ENCODE measurements at regions not wholly inside any gene's neighbourhood (a gene's known extent, or its start where the extent isn't known, plus 50 kb on each side); places are given as distances from the start of the nearest gene placed in this dataset.
A peak's percentile ranks its signal among the peaks of the same experiment; 100 is the strongest.

DNA sequence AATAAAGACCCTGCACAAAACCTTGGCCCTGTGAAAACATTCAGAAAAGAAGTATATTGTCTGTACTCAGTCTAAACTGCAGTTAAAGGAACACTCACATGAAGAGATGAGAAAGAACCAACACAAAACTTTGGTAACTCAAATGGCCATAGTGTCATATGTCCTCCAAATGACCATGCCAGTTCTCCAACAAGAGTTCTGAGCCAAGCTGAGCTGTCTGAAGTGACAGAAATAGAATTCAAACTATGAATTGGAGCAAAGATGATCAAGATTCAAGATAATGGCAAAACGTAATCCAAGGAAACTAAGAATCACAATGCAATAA lies 739.3 kb upstream of the NDST4 start:
- WGBS, 2 donors (ENCODE audit: low coverage in 1 of 2), result 86 to 88% methylated on average over 1 of the region's 1 CpG
- in situ Hi-C loops (cut with MboI; ENCODE audit: low pct_ligation_motif_present in 1 of 4, low pct_unique_long_range_greater_than_20kb in 1 of 4, low sequenced_read_pairs in 3 of 4), result loop anchor here in 3 of 4 donors (25.0 kb wide), 3 partner anchors 740 to 1065 kb away; partner anchors contain the start of gene NDST4 (in 1 of the 3)
- Histone ChIP-seq H3K9me3 (no peaks in the 10 kb centered on the region), H3K4me1 (no peaks in the 10 kb centered on the region), H3K4me3 (no peak overlapping the region), H3K27me3 (no peaks in the 10 kb centered on the region), H3K36me3 (no peaks in the 10 kb centered on the region), H3K27ac (no peak overlapping the region)
- intact Hi-C loops (cut with DNase I; ENCODE audit: low total_unique reads), result no loop called here
- TF ChIP-seq EP300 (IDR thresholded peaks at IDR 0.05; ENCODE audit: low read depth) (no peak), POLR2A (IDR thresholded peaks at IDR 0.05) (no peak), POLR2AphosphoS5 (IDR thresholded peaks at IDR 0.05) (no peak)
- TF ChIP-seq, protein P1, sequence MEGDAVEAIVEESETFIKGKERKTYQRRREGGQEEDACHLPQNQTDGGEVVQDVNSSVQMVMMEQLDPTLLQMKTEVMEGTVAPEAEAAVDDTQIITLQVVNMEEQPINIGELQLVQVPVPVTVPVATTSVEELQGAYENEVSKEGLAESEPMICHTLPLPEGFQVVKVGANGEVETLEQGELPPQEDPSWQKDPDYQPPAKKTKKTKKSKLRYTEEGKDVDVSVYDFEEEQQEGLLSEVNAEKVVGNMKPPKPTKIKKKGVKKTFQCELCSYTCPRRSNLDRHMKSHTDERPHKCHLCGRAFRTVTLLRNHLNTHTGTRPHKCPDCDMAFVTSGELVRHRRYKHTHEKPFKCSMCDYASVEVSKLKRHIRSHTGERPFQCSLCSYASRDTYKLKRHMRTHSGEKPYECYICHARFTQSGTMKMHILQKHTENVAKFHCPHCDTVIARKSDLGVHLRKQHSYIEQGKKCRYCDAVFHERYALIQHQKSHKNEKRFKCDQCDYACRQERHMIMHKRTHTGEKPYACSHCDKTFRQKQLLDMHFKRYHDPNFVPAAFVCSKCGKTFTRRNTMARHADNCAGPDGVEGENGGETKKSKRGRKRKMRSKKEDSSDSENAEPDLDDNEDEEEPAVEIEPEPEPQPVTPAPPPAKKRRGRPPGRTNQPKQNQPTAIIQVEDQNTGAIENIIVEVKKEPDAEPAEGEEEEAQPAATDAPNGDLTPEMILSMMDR (IDR thresholded peaks at IDR 0.05), result no peak
- DNase-seq, result no peak

DNA sequence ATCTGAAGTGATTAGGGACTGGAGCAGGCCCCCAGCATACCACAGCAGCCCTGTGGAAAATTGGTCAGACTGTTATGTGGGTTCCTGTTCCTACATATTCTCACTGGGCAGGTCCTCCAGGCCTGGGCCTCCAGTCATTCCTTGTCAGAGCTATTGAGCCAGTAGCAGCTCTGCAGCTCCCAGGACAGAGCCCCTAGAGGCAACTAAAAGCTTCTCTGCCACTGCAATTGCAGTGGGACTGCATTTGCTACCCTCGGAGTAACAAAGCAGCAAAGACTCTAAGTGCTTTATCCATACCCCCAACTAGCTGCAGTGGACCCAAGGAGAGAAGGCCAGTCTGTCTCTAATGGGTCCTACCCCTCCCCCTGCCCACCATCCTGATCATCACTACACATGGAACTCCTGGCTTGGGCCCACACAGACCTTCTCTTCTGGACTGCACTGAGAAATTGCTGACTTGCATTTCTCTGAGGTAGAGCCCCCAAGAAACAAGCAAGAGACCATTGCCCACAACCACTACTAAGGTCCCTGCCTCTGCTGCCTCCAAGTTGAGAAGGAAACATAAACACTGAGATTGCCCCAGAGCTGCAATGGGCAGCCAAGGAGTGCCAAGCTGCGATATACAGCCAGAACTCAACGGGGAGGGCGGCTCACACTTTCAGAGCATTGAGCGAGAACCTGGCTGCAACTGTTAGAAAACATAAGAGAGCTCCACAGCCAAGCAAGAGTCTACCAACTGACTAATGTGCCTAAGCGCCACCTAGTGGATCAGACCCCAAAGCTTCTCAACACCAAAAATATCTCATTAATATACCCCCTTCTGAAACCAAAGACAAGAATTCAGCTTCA lies 738.7 kb upstream of the NDST4 start:
- peak; percentile 35 for DNase-seq
- no peak overlapping the region for H3K4me3 ChIP-seq
- H3K27me3 ChIP-seq, result no peaks in the 10 kb centered on the region
- in situ Hi-C loops (cut with MboI; ENCODE audit: low pct_ligation_motif_present in 1 of 4, low pct_unique_long_range_greater_than_20kb in 1 of 4, low sequenced_read_pairs in 3 of 4) (loop anchor here in 3 of 4 donors (25.0 kb wide), 3 partner anchors 740 to 1065 kb away; partner anchors contain the start of gene NDST4 (in 1 of the 3)), intact Hi-C loops (cut with DNase I; ENCODE audit: low total_unique reads) (no loop called here)
- WGBS, 2 donors (ENCODE audit: low coverage in 1 of 2), result 37% methylated on average over 6 of the region's 6 CpGs; no CpG with 5 or more reads in 1 of the 2 donors
- TF ChIP-seq, protein P1 (IDR thresholded peaks at IDR 0.05), result peak in 4 of 5 experiments; percentile 44 to 57 (median 50)
- TF ChIP-seq EP300 (IDR thresholded peaks at IDR 0.05; ENCODE audit: low read depth), result no peak
- no peaks in the 10 kb centered on the region for H3K4me1 ChIP-seq
- H3K27ac ChIP-seq, result no peak overlapping the region
- no peaks in the 10 kb centered on the region for H3K36me3 ChIP-seq
- H3K9me3 ChIP-seq, result no peaks in the 10 kb centered on the region

- no peak for DNase-seq
- TF ChIP-seq POLR2A (IDR thresholded peaks at IDR 0.05) (no peak), EP300 (IDR thresholded peaks at IDR 0.05; ENCODE audit: low read depth) (no peak), POLR2AphosphoS5 (IDR thresholded peaks at IDR 0.05) (no peak)
- TF ChIP-seq, protein P1 (IDR thresholded peaks at IDR 0.05), result no peak
- no peak overlapping the region for H3K4me3 ChIP-seq
- no peaks in the 10 kb centered on the region for H3K4me1 ChIP-seq
- H3K27me3 ChIP-seq, result no peaks in the 10 kb centered on the region
- H3K27ac ChIP-seq, result no peak overlapping the region
- H3K36me3 ChIP-seq, result no peaks in the 10 kb centered on the region
- 70 to 100% methylated on average over 2 to 5 of the region's 5 CpGs for WGBS, 2 donors (ENCODE audit: low coverage in 1 of 2)
- in situ Hi-C loops (cut with MboI; ENCODE audit: low pct_ligation_motif_present in 1 of 4, low pct_unique_long_range_greater_than_20kb in 1 of 4, low sequenced_read_pairs in 3 of 4), result loop anchor here in 3 of 4 donors (25.0 kb wide), 3 partner anchors 739 to 1064 kb away; partner anchors contain the start of gene NDST4 (in 1 of the 3)
- H3K9me3 ChIP-seq, result no peaks in the 10 kb centered on the region
- intact Hi-C loops (cut with DNase I; ENCODE audit: low total_unique reads), result no loop called here
Measured at GRCh38 chr4:115850799-115851509, 737.5 kb upstream of the NDST4 start.

GRCh38 chr4:115844180-115844579 lies 730.8 kb upstream of the NDST4 start:
- intact Hi-C loops (cut with DNase I; ENCODE audit: low total_unique reads) (no loop called here), in situ Hi-C loops (cut with MboI; ENCODE audit: low pct_ligation_motif_present in 1 of 4, low pct_unique_long_range_greater_than_20kb in 1 of 4, low sequenced_read_pairs in 3 of 4) (no loop called here)
- 36 to 57% methylated on average over 2 of the region's 2 CpGs for WGBS, 2 donors (ENCODE audit: low coverage in 1 of 2)
- TF ChIP-seq POLR2AphosphoS5 (IDR thresholded peaks at IDR 0.05) (no peak), POLR2A (IDR thresholded peaks at IDR 0.05) (no peak), EP300 (IDR thresholded peaks at IDR 0.05; ENCODE audit: low read depth) (no peak)
- no peaks in the 10 kb centered on the region for H3K4me1 ChIP-seq
- H3K27ac ChIP-seq, result no peak overlapping the region
- no peaks in the 10 kb centered on the region for H3K27me3 ChIP-seq
- DNase-seq, result no peak
- H3K4me3 ChIP-seq, result no peak overlapping the region
- H3K36me3 ChIP-seq, result no peaks in the 10 kb centered on the region
- H3K9me3 ChIP-seq, result peaks cover 2 to 8% of the 10 kb centered on the region in 2 donors

Data from transverse colon (tissue), 4 donors.